Left ventricle myocardium inferior (tissue), 1 donor: ENCODE measurements at regions not wholly inside any gene's neighbourhood (a gene's known extent, or its start where the extent isn't known, plus 50 kb on each side); places are given as distances from the start of the nearest gene placed in this dataset.
A peak's percentile ranks its signal among the peaks of the same experiment; 100 is the strongest.

Experiments
- DNase-seq: peaks from one replicate; pipeline ENCODE4 v3.0.0-alpha.2; 2020
- H3K27ac ChIP-seq: fragments of 200-600 bp; replicated peaks from 2 replicates; pipeline ENCODE4 v1.8.0; 2021
- H3K27me3 ChIP-seq: fragments of 200-600 bp; 2 replicates; pipeline ENCODE4 v1.8.0; 2021; ENCODE audit warnings: low read depth
- H3K36me3 ChIP-seq: fragments of 200-600 bp; 2 replicates; pipeline ENCODE4 v1.8.0; 2021
- H3K4me1 ChIP-seq: fragments of 200-600 bp; 2 replicates; pipeline ENCODE4 v1.8.0; 2021
- H3K4me3 ChIP-seq: fragments of 200-600 bp; 2 replicates; pipeline ENCODE4 v1.8.0; 2021; ENCODE audit warnings: mild to moderate bottlenecking, moderate library complexity
- H3K9me3 ChIP-seq: fragments of 200-600 bp; replicated peaks from 2 replicates; pipeline ENCODE4 v1.8.0; 2021
- CTCF ChIP-seq: fragments of 200-600 bp; IDR thresholded peaks from 2 replicates; pipeline ENCODE4 v1.8.0; 2021; ENCODE audit warnings: antibody characterized with exemption, mild to moderate bottlenecking, borderline replicate concordance
- intact Hi-C: fragments of 100-400 bp; cut with micrococcal nuclease; formaldehyde crosslinking; loops from one replicate; pipeline ENCODE4 v1.11.0; 2022
- donor health status: DM: no; HTN: yes; CAD: no; lungs with severe emphysema.

- DNase-seq: peak; percentile 49
- Histone ChIP-seq H3K9me3 (peaks cover 5% of the 10 kb centered on the region), H3K4me1 (peaks cover 16% of the 10 kb centered on the region), H3K27ac (peak overlapping the region; percentile 30), H3K36me3 (no peaks in the 10 kb centered on the region), H3K4me3 (no peak overlapping the region), H3K27me3 (peaks cover 16% of the 10 kb centered on the region)
- no peak for TF ChIP-seq CTCF
- intact Hi-C loops: no loop called here
Measured at GRCh38 chr10:124236816-124237215, 143.4 kb upstream of the CHST15 start.

- H3K9me3 ChIP-seq: peaks cover under 1% of the 10 kb centered on the region
- TF ChIP-seq CTCF: no peak
- intact Hi-C loops: no loop called here
- H3K4me1 ChIP-seq: peaks cover 16% of the 10 kb centered on the region
- DNase-seq: no peak
- H3K27ac ChIP-seq: no peak overlapping the region
- no peak overlapping the region for H3K4me3 ChIP-seq
- H3K27me3 ChIP-seq: peaks cover 12% of the 10 kb centered on the region
- no peaks in the 10 kb centered on the region for H3K36me3 ChIP-seq
Measured at GRCh38 chr10:124236136-124236535, 142.7 kb upstream of the CHST15 start.

GRCh38 chr10:124235232-124235631, 141.8 kb upstream of the CHST15 start:
- DNase-seq: no peak
- H3K36me3 ChIP-seq: no peaks in the 10 kb centered on the region
- no peak overlapping the region for H3K27ac ChIP-seq
- H3K27me3 ChIP-seq: peaks cover 8% of the 10 kb centered on the region
- no peaks in the 10 kb centered on the region for H3K9me3 ChIP-seq
- peaks cover 16% of the 10 kb centered on the region for H3K4me1 ChIP-seq
- no peak overlapping the region for H3K4me3 ChIP-seq
- no peak for TF ChIP-seq CTCF
- intact Hi-C loops: no loop called here

GRCh38 chr10:124233546-124234138, 140.2 kb upstream of the CHST15 start:
- H3K9me3 ChIP-seq: no peaks in the 10 kb centered on the region
- intact Hi-C loops: no loop called here
- H3K27me3 ChIP-seq: peaks cover 5% of the 10 kb centered on the region
- no peak overlapping the region for H3K4me3 ChIP-seq
- no peaks in the 10 kb centered on the region for H3K36me3 ChIP-seq
- peaks cover 16% of the 10 kb centered on the region for H3K4me1 ChIP-seq
- no peak for TF ChIP-seq CTCF
- DNase-seq: no peak
- H3K27ac ChIP-seq: peak overlapping the region; percentile 18

GRCh38 chr10:124232686-124233545, 139.5 kb upstream of the CHST15 start:
- Histone ChIP-seq H3K4me1 (peaks cover 16% of the 10 kb centered on the region), H3K27me3 (peaks cover 5% of the 10 kb centered on the region), H3K4me3 (no peak overlapping the region), H3K36me3 (no peaks in the 10 kb centered on the region), H3K27ac (peak overlapping the region; percentile 18), H3K9me3 (no peaks in the 10 kb centered on the region)
- intact Hi-C loops: no loop called here
- TF ChIP-seq CTCF: no peak
- DNase-seq: no peak
